Uterus (tissue), 3 donors: ENCODE measurements at regions not wholly inside any gene's neighbourhood (a gene's known extent, or its start where the extent isn't known, plus 50 kb on each side); places are given as distances from the start of the nearest gene placed in this dataset.

Source experiments
- DNase-seq, 2 donors: peaks; one replicate each; pipeline ENCODE4 v3.0.0-alpha.2; 2019 to 2020
- H3K27ac ChIP-seq, 2 donors: fragments of 200-600 bp; sonication (generic); 1 replicate in 1 of 2; 2 replicates in 1 of 2; pipeline ENCODE4 v1.5.1; 2016 to 2018
- H3K27me3 ChIP-seq, 2 donors: fragments of 200-600 bp; sonication (generic); one replicate each; pipeline ENCODE4 v1.5.1; 2018 to 2019; ENCODE audit warnings: control low read depth in 1 of 2
- H3K36me3 ChIP-seq, 2 donors: fragments of 200-600 bp; sonication (generic); one replicate each; pipeline ENCODE4 v1.5.1; 2019; ENCODE audit warnings: control low read depth in 1 of 2
- H3K4me1 ChIP-seq, 2 donors: fragments of 200-600 bp; sonication (generic); one replicate each; pipeline ENCODE4 v1.5.1; 2018 to 2019; ENCODE audit warnings: control low read depth in 1 of 2
- H3K4me3 ChIP-seq, 2 donors: fragments of 200-600 bp; sonication (generic); 1 replicate in 1 of 2; 2 replicates in 1 of 2; pipeline ENCODE4 v1.5.1; 2018 to 2019; ENCODE audit warnings: mild to moderate bottlenecking in 1 of 2
- H3K9me3 ChIP-seq, 2 donors: fragments of 200-600 bp; sonication (generic); one replicate each; pipeline ENCODE4 v1.5.1; 2019; ENCODE audit warnings: control low read depth in 1 of 2
- POLR2A ChIP-seq, 2 donors: fragments of 450-650 bp; IDR thresholded peaks; one replicate each; pipeline ENCODE4 v1.6.1; 2016; ENCODE audit warnings: antibody characterized with exemption in 2 of 2, mild to moderate bottlenecking in 1 of 2, moderate library complexity in 1 of 2
- intact Hi-C: fragments of 100-400 bp; cut with DNase I; formaldehyde crosslinking; loops from one replicate; pipeline ENCODE4 v1.15.1; 2023; ENCODE audit warnings: low total_unique reads
- TF ChIP-seq, protein P1 (sequence below), 4 experiments: fragments of 200-600 bp in 2 of 4; fragments of 450-650 bp in 2 of 4; sonication (generic) in 2 of 4; IDR thresholded peaks; one replicate each; pipeline ENCODE4 v1.5.1; 2016 to 2019; ENCODE audit warnings: antibody characterized with exemption in 4 of 4, mild to moderate bottlenecking in 2 of 4, moderate library complexity in 1 of 4
- donor health status: DM: yes; HTN: yes; CAD: no.

DNA sequence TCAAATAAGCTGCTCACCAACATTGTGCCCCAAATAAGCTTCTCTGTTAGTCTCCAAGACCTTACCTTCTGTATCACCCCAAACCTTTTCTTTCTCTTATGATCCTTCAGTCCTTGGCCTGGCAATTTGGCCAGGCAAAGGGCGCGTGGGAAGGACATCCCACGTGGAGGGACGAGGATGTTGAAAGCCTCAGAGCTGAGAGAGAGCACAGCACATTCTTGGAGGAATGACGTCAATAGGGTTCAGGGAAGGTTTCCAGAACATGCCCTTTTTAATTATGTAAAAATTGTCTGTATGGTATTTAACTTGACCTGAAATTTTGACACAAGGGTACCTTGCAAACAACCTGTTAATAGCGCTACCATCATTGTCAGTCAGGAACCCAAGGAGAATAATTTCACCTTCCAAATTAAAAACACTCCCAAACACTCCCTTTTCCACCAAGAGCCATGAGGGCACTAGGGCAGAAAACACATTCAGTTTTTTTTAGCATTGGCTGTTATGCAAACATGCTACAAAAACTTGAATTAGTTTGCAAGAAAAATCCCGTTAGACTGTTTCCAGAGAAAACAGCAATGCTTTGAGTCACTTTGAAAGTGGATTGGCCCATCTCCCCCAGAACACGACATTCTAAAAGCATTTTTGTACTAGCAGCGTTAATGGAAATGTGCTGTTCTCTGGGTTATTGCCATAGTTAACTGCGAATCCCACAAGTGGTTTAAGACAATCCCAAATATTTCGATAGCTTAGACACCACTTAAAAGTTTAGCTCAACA lies 183.2 kb upstream of the PUDP start:
- intact Hi-C loops, result no loop called here

DNA sequence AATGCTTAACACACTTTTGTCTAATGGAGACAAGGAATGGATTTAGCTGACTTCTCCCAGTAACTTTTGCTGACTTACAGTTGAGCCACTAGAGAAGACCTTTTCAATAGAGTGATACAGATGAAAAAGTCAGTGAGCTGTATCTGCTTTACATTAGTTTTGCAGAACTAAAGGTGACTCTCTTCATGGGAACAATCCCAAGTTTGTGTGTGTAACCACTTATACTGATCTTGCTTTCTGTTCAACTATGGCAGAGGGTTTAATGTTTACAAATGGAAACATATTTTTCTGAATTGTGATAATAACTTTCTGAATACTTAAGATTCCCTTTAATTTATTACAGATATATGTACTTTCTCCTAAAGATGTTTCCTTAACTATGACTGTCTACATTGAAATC lies 182.6 kb upstream of the PUDP start:
- Histone ChIP-seq H3K9me3 (no peaks in the 10 kb centered on the region), H3K4me3 (no peak overlapping the region), H3K27ac (peak overlapping the region; percentile 36 to 53), H3K36me3 (no peaks in the 10 kb centered on the region), H3K4me1 (no peaks in the 10 kb centered on the region), H3K27me3 (no peaks in the 10 kb centered on the region)
- TF ChIP-seq, protein P1, sequence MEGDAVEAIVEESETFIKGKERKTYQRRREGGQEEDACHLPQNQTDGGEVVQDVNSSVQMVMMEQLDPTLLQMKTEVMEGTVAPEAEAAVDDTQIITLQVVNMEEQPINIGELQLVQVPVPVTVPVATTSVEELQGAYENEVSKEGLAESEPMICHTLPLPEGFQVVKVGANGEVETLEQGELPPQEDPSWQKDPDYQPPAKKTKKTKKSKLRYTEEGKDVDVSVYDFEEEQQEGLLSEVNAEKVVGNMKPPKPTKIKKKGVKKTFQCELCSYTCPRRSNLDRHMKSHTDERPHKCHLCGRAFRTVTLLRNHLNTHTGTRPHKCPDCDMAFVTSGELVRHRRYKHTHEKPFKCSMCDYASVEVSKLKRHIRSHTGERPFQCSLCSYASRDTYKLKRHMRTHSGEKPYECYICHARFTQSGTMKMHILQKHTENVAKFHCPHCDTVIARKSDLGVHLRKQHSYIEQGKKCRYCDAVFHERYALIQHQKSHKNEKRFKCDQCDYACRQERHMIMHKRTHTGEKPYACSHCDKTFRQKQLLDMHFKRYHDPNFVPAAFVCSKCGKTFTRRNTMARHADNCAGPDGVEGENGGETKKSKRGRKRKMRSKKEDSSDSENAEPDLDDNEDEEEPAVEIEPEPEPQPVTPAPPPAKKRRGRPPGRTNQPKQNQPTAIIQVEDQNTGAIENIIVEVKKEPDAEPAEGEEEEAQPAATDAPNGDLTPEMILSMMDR (IDR thresholded peaks at IDR 0.05), result no peak
- no peak for TF ChIP-seq POLR2A (IDR thresholded peaks at IDR 0.05)
- intact Hi-C loops, result no loop called here
- DNase-seq, result no peak

More for the DNA sequence above, 183.2 kb upstream of the PUDP start:
- TF ChIP-seq, protein P1 (IDR thresholded peaks at IDR 0.05), result no peak
- TF ChIP-seq POLR2A (IDR thresholded peaks at IDR 0.05), result no peak
- H3K27ac ChIP-seq, result peak overlapping the region; percentile 37 to 53
- no peaks in the 10 kb centered on the region for H3K4me1 ChIP-seq
- H3K9me3 ChIP-seq, result no peaks in the 10 kb centered on the region
- H3K27me3 ChIP-seq, result no peaks in the 10 kb centered on the region
- H3K36me3 ChIP-seq, result no peaks in the 10 kb centered on the region
- DNase-seq, result peak; percentile 29 to 46
- H3K4me3 ChIP-seq, result no peak overlapping the region

DNA sequence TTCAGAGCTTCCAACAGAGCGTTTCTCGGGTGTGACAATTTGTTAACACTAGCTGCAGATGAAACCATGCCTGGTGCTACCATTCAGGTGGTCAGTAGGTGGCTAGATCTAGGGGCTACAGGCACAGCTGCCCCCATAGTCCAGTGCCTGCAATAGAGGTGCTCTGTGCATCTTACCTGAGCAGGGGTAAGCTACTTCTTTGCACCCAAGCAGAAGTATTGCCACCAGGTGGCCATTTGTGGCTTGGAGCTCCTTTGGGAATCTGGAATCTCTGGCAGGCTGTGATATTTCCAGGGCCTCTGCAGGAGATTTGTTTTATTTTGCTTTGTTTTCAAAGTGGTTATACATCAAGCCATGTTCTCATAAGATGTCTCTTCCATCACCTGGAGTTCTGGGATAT lies 170.7 kb upstream of the PUDP start:
- Histone ChIP-seq H3K4me3 (no peak overlapping the region), H3K36me3 (no peaks in the 10 kb centered on the region), H3K27ac (no peak overlapping the region), H3K9me3 (no peaks in the 10 kb centered on the region), H3K27me3 (no peaks in the 10 kb centered on the region), H3K4me1 (no peaks in the 10 kb centered on the region)
- no peak for TF ChIP-seq POLR2A (IDR thresholded peaks at IDR 0.05)
- TF ChIP-seq, protein P1 (IDR thresholded peaks at IDR 0.05), result no peak
- intact Hi-C loops, result no loop called here
- DNase-seq, result no peak

DNA sequence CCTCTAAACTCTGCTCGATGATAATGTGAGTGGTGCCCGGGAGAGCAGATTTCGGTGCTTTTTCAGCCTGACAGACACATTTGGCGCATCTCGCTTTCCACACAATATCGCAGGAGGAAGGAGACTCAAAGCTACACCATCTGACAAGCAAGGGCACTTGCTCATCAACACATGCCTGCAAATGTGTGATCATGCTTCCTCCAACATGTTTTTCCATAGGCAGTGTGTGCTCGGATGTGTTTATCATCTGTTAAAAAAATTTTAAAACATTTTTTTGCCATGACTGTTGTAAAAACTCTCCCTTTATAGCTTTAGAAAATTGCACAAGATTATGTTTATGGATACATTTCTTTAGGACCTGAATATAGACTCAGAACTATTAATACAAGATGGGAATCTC lies 170.3 kb upstream of the PUDP start:
- no peaks in the 10 kb centered on the region for H3K9me3 ChIP-seq
- intact Hi-C loops, result no loop called here
- H3K27ac ChIP-seq, result no peak overlapping the region
- no peaks in the 10 kb centered on the region for H3K27me3 ChIP-seq
- H3K4me1 ChIP-seq, result no peaks in the 10 kb centered on the region
- no peak for DNase-seq
- no peaks in the 10 kb centered on the region for H3K36me3 ChIP-seq
- no peak for TF ChIP-seq POLR2A (IDR thresholded peaks at IDR 0.05)
- TF ChIP-seq, protein P1 (IDR thresholded peaks at IDR 0.05), result no peak
- no peak overlapping the region for H3K4me3 ChIP-seq

DNA sequence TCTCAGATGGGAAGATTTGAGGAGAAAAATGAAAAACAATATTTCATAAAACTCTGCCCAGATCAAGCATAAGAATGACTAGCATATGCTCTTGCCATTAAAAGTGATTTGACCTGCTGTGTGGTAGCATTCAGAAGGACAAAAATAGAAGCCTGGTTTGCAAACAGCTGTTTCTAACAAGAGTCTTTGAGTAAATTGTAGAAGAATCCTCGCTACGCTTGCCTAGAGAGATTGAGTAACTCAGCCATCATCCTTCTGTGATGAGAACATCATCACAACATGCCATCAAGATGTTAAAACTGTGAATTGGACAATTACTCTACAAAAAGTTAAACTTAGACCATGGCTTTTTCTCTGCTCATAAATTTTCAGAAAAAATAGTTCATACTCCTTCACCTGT lies 168.9 kb upstream of the PUDP start:
- H3K4me3 ChIP-seq, result no peak overlapping the region
- H3K27ac ChIP-seq, result no peak overlapping the region
- H3K9me3 ChIP-seq, result no peaks in the 10 kb centered on the region
- DNase-seq, result no peak
- intact Hi-C loops, result no loop called here
- no peaks in the 10 kb centered on the region for H3K27me3 ChIP-seq
- TF ChIP-seq POLR2A (IDR thresholded peaks at IDR 0.05), result no peak
- TF ChIP-seq, protein P1 (IDR thresholded peaks at IDR 0.05), result no peak
- H3K4me1 ChIP-seq, result no peaks in the 10 kb centered on the region
- no peaks in the 10 kb centered on the region for H3K36me3 ChIP-seq
